Gastroesophageal sphincter (tissue), 4 donors: ENCODE measurements at regions not wholly inside any gene's neighbourhood (a gene's known extent, or its start where the extent isn't known, plus 50 kb on each side); places are given as distances from the start of the nearest gene placed in this dataset.

ENCODE experiments used
- ATAC-seq: fragments of 150-250 bp; one replicate; pipeline ENCODE4 v1.9.1; 2016; ENCODE audit warnings: mild to moderate bottlenecking, moderate library complexity
- H3K27ac ChIP-seq, 4 donors: fragments of 200-600 bp; sonication (generic) in 3 of 4; 1 replicate in 3 of 4; 2 replicates in 1 of 4; pipeline ENCODE4 v1.5.1; 2016 to 2019
- H3K27me3 ChIP-seq: fragments of 200-600 bp; sonication (generic); one replicate; pipeline ENCODE4 v1.5.1; 2019
- H3K36me3 ChIP-seq, 2 donors: fragments of 200-600 bp; sonication (generic); one replicate each; pipeline ENCODE4 v1.5.1; 2019; ENCODE audit warnings: control low read depth in 1 of 2
- H3K4me1 ChIP-seq, 3 donors: fragments of 200-600 bp; sonication (generic); 1 replicate in 2 of 3; 2 replicates in 1 of 3; pipeline ENCODE4 v1.5.1; 2016 to 2019; ENCODE audit warnings: control low read depth in 2 of 3
- H3K4me3 ChIP-seq, 2 donors: fragments of 200-600 bp; sonication (generic); one replicate each; pipeline ENCODE4 v1.5.1; 2019; ENCODE audit warnings: mild to moderate bottlenecking in 1 of 2, moderate library complexity in 1 of 2
- H3K9me3 ChIP-seq, 3 donors: fragments of 200-600 bp; sonication (generic); one replicate each; pipeline ENCODE4 v1.5.1; 2017 to 2019; ENCODE audit warnings: control low read depth in 2 of 3
- CTCF ChIP-seq, 4 experiments: fragments of 200-600 bp in 2 of 4; fragments of 450-650 bp in 2 of 4; sonication (generic) in 1 of 4; IDR thresholded peaks; one replicate each; pipeline ENCODE4 v1.5.1; 2017 to 2019; ENCODE audit warnings: antibody characterized with exemption in 4 of 4, mild to moderate bottlenecking in 2 of 4, moderate library complexity in 2 of 4
- EP300 ChIP-seq: sonication (generic); formaldehyde crosslinking; IDR thresholded peaks from one replicate; pipeline ENCODE4 v1.6.1; 2017; ENCODE audit warnings: antibody characterized with exemption, mild to moderate bottlenecking
- POLR2A ChIP-seq, 2 donors: fragments of 450-650 bp; IDR thresholded peaks; one replicate each; pipeline ENCODE4 v1.6.1; 2017; ENCODE audit warnings: antibody characterized with exemption in 2 of 2, mild to moderate bottlenecking in 2 of 2, moderate library complexity in 1 of 2
- POLR2AphosphoS5 ChIP-seq: sonication (generic); formaldehyde crosslinking; IDR thresholded peaks from one replicate; pipeline ENCODE4 v1.6.1; 2017; ENCODE audit warnings: antibody characterized with exemption
- WGBS, 2 donors: methylation state at CpG; one replicate each; pipeline ENCODE4 v1.1.5; 2018; ENCODE audit warnings: low coverage in 1 of 2; 5-methylcytosine and 5-hydroxymethylcytosine counted together

- Histone ChIP-seq H3K4me3 (no peak overlapping the region), H3K36me3 (no peaks in the 10 kb centered on the region), H3K9me3 (no peaks in the 10 kb centered on the region), H3K27me3 (no peaks in the 10 kb centered on the region), H3K27ac (peak overlapping the region in 2 of 4 donors; percentile 0 to 6), H3K4me1 (peaks cover 0 to 26% (median 4%) of the 10 kb centered on the region in 3 donors)
- TF ChIP-seq EP300 (no peak), CTCF (IDR thresholded peaks at IDR 0.05) (no peak), POLR2AphosphoS5 (no peak), POLR2A (IDR thresholded peaks at IDR 0.05) (no peak)
- 55 to 62% methylated on average over 6 of the region's 6 CpGs for WGBS, 2 donors
- peak; percentile 72 for ATAC-seq
These were observed 607.9 kb upstream of the KCNMB2 start for GRCh38 chr3:177928172-177928873.

- WGBS, 2 donors, result 85 to 100% methylated on average over 1 to 2 of the region's 2 CpGs
- Histone ChIP-seq H3K4me1 (peaks cover 0 to 29% (median 4%) of the 10 kb centered on the region in 3 donors), H3K4me3 (no peak overlapping the region), H3K9me3 (no peaks in the 10 kb centered on the region), H3K27me3 (no peaks in the 10 kb centered on the region), H3K36me3 (no peaks in the 10 kb centered on the region), H3K27ac (no peak overlapping the region)
- ATAC-seq, result no peak
- TF ChIP-seq POLR2A (IDR thresholded peaks at IDR 0.05) (no peak), EP300 (no peak), CTCF (IDR thresholded peaks at IDR 0.05) (no peak), POLR2AphosphoS5 (no peak)
These were observed 606.9 kb upstream of the KCNMB2 start for GRCh38 chr3:177929310-177929709.

- no peaks in the 10 kb centered on the region for H3K9me3 ChIP-seq
- 100% methylated on average over 1 to 2 of the region's 2 CpGs for WGBS, 2 donors
- TF ChIP-seq EP300 (no peak), CTCF (IDR thresholded peaks at IDR 0.05) (no peak), POLR2A (IDR thresholded peaks at IDR 0.05) (no peak), POLR2AphosphoS5 (no peak)
- no peak overlapping the region for H3K4me3 ChIP-seq
- ATAC-seq, result no peak
- no peak overlapping the region for H3K27ac ChIP-seq
- peaks cover 0 to 29% (median 4%) of the 10 kb centered on the region in 3 donors for H3K4me1 ChIP-seq
- H3K36me3 ChIP-seq, result no peaks in the 10 kb centered on the region
- no peaks in the 10 kb centered on the region for H3K27me3 ChIP-seq
These were observed 605.5 kb upstream of the KCNMB2 start for GRCh38 chr3:177930771-177931170.

GRCh38 chr3:177931346-177931745 lies 604.9 kb upstream of the KCNMB2 start:
- no peak overlapping the region for H3K4me3 ChIP-seq
- 27 to 32% methylated on average over 2 of the region's 2 CpGs for WGBS, 2 donors
- peaks cover 0 to 29% (median 4%) of the 10 kb centered on the region in 3 donors for H3K4me1 ChIP-seq
- no peak for ATAC-seq
- no peaks in the 10 kb centered on the region for H3K27me3 ChIP-seq
- no peaks in the 10 kb centered on the region for H3K36me3 ChIP-seq
- no peak overlapping the region for H3K27ac ChIP-seq
- TF ChIP-seq POLR2AphosphoS5 (no peak), POLR2A (IDR thresholded peaks at IDR 0.05) (no peak), CTCF (IDR thresholded peaks at IDR 0.05) (no peak), EP300 (no peak)
- no peaks in the 10 kb centered on the region for H3K9me3 ChIP-seq

GRCh38 chr3:177932346-177932745 lies 603.9 kb upstream of the KCNMB2 start:
- no peak for TF ChIP-seq POLR2A (IDR thresholded peaks at IDR 0.05)
- TF ChIP-seq CTCF (IDR thresholded peaks at IDR 0.05), result no peak
- TF ChIP-seq POLR2AphosphoS5, result no peak
- no peak for TF ChIP-seq EP300
- Histone ChIP-seq H3K4me3 (no peak overlapping the region), H3K4me1 (peaks cover 0 to 29% (median 4%) of the 10 kb centered on the region in 3 donors), H3K9me3 (no peaks in the 10 kb centered on the region), H3K27ac (no peak overlapping the region), H3K27me3 (no peaks in the 10 kb centered on the region), H3K36me3 (no peaks in the 10 kb centered on the region)
- ATAC-seq, result no peak
- WGBS, 2 donors, result 80 to 100% methylated on average over 1 of the region's 1 CpG
